ENCODE measurements at regions not wholly inside any gene's neighbourhood (a gene's known extent, or its start where the extent isn't known, plus 50 kb on each side); places are given as distances from the start of the nearest gene placed in this dataset.

DNA sequence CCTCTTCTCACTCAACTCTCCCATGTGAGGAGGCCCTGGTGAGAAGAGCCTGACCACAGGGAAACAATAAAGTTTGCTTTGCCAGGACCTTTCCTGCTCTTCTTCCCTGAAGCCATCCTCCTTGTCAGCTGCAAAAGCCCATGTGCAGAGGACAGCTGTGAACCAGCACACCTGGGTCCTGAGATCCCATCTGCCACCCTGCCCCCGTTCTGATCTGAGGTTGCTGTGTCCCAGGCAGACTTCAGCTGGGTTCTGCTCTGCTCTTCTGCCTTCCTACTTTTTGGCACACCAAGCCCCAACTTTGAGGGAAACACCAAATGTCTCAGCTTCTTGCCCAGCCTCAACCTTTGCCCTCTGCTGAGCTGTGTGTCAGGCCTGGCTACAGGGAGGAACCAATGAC lies 595.1 kb upstream of the ARPP21 start:
- H3K27me3 ChIP-seq (ENCODE audit: control insufficient read depth, insufficient read depth, low read length, poor library complexity, severe bottlenecking), result no peaks in the 10 kb centered on the region
- 83 to 85% methylated on average over 1 of the region's 1 CpG for WGBS, 2 experiments

DNA sequence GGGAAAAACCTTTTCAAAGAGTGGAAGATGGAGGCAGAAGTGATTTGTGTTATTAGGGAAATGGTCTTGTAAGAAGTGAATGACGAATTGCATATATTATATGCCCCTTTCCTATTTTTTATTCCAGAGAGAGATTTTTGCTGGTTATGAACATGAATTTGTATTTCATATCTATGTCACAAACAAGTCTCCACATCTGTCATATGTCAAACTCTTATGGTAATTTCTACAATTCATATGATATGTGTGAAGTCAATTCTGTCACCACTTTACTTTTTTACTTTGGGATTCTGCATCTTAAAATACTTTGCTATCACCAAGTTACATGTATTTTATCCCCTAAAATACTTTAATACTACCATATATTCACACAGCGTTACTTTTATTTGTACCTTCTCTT lies 594.2 kb upstream of the ARPP21 start:
- WGBS, 2 experiments, result 93 to 95% methylated on average over 1 of the region's 2 CpGs

More for the DNA sequence above, 595.1 kb upstream of the ARPP21 start:
- no peaks in the 10 kb centered on the region for H3K4me1 ChIP-seq (ENCODE audit: control insufficient read depth, insufficient read depth, low read length)
- H3K36me3 ChIP-seq (ENCODE audit: control insufficient read depth, insufficient read depth, low read length), result no peaks in the 10 kb centered on the region
- H3K9me3 ChIP-seq (ENCODE audit: control insufficient read depth, low read length), result no peaks in the 10 kb centered on the region
- no peak overlapping the region for H3K27ac ChIP-seq (ENCODE audit: insufficient read depth, low read depth, low read length, poor library complexity, severe bottlenecking)
- no peak overlapping the region for H3K4me3 ChIP-seq (ENCODE audit: insufficient read depth, low read depth, low read length)

DNA sequence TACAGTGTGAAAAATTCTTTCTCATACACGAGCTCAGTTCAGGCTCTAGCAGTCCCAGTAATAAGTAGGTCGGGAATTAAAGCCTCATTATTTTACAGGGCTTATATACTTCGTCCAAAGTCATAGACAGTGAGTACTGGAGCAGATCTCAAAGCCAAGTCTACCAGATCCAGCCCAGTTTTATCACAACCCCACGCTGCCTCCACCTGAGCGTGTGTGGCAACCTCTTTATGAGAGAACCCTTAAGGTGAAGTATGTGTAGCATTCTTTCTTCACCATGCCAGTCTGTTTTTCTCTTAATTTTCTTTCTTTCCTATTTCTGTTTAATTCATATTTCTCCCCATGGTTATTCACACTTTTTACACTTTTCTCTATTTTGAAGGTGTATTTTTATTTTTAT lies 574.6 kb upstream of the ARPP21 start:
- WGBS, 2 experiments, result 91 to 92% methylated on average over 5 of the region's 5 CpGs
- H3K9me3 ChIP-seq (ENCODE audit: control insufficient read depth, low read length), result no peaks in the 10 kb centered on the region
- H3K4me3 ChIP-seq (ENCODE audit: insufficient read depth, low read depth, low read length), result no peak overlapping the region
- no peaks in the 10 kb centered on the region for H3K27me3 ChIP-seq (ENCODE audit: control insufficient read depth, insufficient read depth, low read length, poor library complexity, severe bottlenecking)
- H3K36me3 ChIP-seq (ENCODE audit: control insufficient read depth, insufficient read depth, low read length), result no peaks in the 10 kb centered on the region
- H3K27ac ChIP-seq (ENCODE audit: insufficient read depth, low read depth, low read length, poor library complexity, severe bottlenecking), result no peak overlapping the region
- no peaks in the 10 kb centered on the region for H3K4me1 ChIP-seq (ENCODE audit: control insufficient read depth, insufficient read depth, low read length)

More for the DNA sequence above, 594.2 kb upstream of the ARPP21 start:
- H3K9me3 ChIP-seq (ENCODE audit: control insufficient read depth, low read length), result no peaks in the 10 kb centered on the region
- no peaks in the 10 kb centered on the region for H3K36me3 ChIP-seq (ENCODE audit: control insufficient read depth, insufficient read depth, low read length)
- no peak overlapping the region for H3K27ac ChIP-seq (ENCODE audit: insufficient read depth, low read depth, low read length, poor library complexity, severe bottlenecking)
- H3K4me3 ChIP-seq (ENCODE audit: insufficient read depth, low read depth, low read length), result no peak overlapping the region
- no peaks in the 10 kb centered on the region for H3K4me1 ChIP-seq (ENCODE audit: control insufficient read depth, insufficient read depth, low read length)
- no peaks in the 10 kb centered on the region for H3K27me3 ChIP-seq (ENCODE audit: control insufficient read depth, insufficient read depth, low read length, poor library complexity, severe bottlenecking)

DNA sequence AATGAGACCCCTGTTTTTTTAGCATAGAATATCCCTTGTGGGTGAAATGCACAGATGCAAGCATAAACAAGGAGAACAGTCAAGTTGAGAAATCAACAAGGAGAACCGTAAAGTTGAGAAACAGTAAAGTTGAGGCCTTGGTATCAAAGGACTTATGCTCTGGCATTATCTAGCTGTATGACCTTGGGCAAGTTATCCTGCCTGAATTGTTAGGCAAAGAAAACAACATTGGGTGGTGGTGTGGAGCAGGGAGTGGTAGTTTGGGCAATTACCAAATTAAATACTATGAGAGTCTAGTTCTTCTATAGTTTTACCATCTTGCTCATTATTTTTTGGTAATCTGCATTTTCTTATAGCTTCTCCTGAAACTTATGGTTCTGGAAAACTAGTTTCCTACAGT lies 573.4 kb upstream of the ARPP21 start:
- Histone ChIP-seq H3K9me3 (ENCODE audit: control insufficient read depth, low read length) (no peaks in the 10 kb centered on the region), H3K36me3 (ENCODE audit: control insufficient read depth, insufficient read depth, low read length) (no peaks in the 10 kb centered on the region), H3K4me1 (ENCODE audit: control insufficient read depth, insufficient read depth, low read length) (no peaks in the 10 kb centered on the region), H3K27ac (ENCODE audit: insufficient read depth, low read depth, low read length, poor library complexity, severe bottlenecking) (no peak overlapping the region), H3K27me3 (ENCODE audit: control insufficient read depth, insufficient read depth, low read length, poor library complexity, severe bottlenecking) (no peaks in the 10 kb centered on the region), H3K4me3 (ENCODE audit: insufficient read depth, low read depth, low read length) (no peak overlapping the region)
- WGBS, 2 experiments, result 94 to 95% methylated on average over 1 of the region's 1 CpG

DNA sequence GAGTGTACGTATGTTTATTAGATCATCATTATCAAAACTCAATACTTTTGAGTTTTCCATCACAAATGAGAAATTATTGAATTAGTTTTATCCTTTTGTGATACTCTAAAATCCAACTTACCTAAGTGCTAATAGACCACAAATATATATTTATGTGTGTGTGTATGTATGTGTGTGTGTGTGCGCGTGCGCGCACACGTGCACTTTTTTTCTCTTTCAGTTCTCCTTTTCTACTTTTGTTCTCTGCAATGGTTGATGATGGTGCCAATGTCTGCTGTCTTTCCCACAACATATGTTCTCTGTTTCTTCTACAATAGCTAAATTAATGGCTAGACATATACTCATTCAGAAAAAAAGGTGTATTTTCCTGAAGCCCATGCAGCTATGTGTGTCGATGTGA lies 571.6 kb upstream of the ARPP21 start:
- Histone ChIP-seq H3K4me1 (ENCODE audit: control insufficient read depth, insufficient read depth, low read length) (no peaks in the 10 kb centered on the region), H3K27ac (ENCODE audit: insufficient read depth, low read depth, low read length, poor library complexity, severe bottlenecking) (no peak overlapping the region), H3K36me3 (ENCODE audit: control insufficient read depth, insufficient read depth, low read length) (no peaks in the 10 kb centered on the region), H3K27me3 (ENCODE audit: control insufficient read depth, insufficient read depth, low read length, poor library complexity, severe bottlenecking) (no peaks in the 10 kb centered on the region), H3K4me3 (ENCODE audit: insufficient read depth, low read depth, low read length) (no peak overlapping the region), H3K9me3 (ENCODE audit: control insufficient read depth, low read length) (no peaks in the 10 kb centered on the region)
- 100% methylated on average over 1 to 4 of the region's 7 CpGs for whole genome bisulfite sequencing, 2 experiments

DNA sequence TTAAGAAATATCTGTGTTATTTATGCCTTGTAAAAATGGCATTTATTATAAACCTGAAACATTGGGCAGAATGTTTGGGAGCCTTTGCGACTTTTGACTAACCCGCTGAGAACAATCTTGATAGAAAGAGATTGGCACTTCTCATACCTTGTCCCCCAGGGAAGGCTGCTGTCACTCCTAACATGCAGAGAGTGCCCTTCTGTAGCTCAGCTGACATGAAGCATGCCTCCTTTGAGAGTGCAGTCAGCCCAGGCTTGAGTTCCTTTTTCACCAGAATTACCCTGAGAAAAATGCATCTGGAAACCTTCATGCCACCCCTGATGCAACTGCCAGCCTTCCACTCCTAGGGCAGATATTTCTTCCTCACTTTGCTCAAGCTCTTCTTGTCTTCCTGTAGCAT lies 569.2 kb upstream of the ARPP21 start:
- H3K36me3 ChIP-seq (ENCODE audit: control insufficient read depth, insufficient read depth, low read length), result no peaks in the 10 kb centered on the region

DNA sequence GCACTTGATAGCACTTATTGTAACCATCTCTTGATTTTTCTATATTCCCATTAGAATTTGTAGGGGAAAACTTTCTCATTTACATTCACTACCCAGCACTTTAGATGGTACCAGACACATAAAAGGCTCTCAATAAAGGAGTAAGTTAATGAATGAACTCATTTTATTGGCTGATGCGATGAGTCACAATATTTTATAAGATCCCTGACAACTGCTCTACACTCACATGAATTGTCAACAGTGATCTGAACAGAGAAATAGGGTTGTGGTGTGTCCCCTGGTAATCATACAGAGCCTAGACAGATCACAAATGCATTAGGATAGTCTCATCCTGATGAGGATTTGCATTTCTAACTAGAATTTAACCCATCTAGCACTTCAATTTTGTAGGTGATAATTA lies 567.6 kb upstream of the ARPP21 start:
- 100% methylated on average over 1 of the region's 1 CpG for WGBS, 2 experiments
- Histone ChIP-seq H3K27ac (ENCODE audit: insufficient read depth, low read depth, low read length, poor library complexity, severe bottlenecking) (no peak overlapping the region), H3K27me3 (ENCODE audit: control insufficient read depth, insufficient read depth, low read length, poor library complexity, severe bottlenecking) (no peaks in the 10 kb centered on the region), H3K9me3 (ENCODE audit: control insufficient read depth, low read length) (no peaks in the 10 kb centered on the region), H3K4me1 (ENCODE audit: control insufficient read depth, insufficient read depth, low read length) (no peaks in the 10 kb centered on the region), H3K4me3 (ENCODE audit: insufficient read depth, low read depth, low read length) (no peak overlapping the region), H3K36me3 (ENCODE audit: control insufficient read depth, insufficient read depth, low read length) (no peaks in the 10 kb centered on the region)

More for the DNA sequence above, 569.2 kb upstream of the ARPP21 start:
- H3K27me3 ChIP-seq (ENCODE audit: control insufficient read depth, insufficient read depth, low read length, poor library complexity, severe bottlenecking), result no peaks in the 10 kb centered on the region
- no peaks in the 10 kb centered on the region for H3K4me1 ChIP-seq (ENCODE audit: control insufficient read depth, insufficient read depth, low read length)
- 95 to 98% methylated on average over 2 of the region's 2 CpGs for WGBS, 2 experiments
- no peak overlapping the region for H3K4me3 ChIP-seq (ENCODE audit: insufficient read depth, low read depth, low read length)
- no peak overlapping the region for H3K27ac ChIP-seq (ENCODE audit: insufficient read depth, low read depth, low read length, poor library complexity, severe bottlenecking)
- H3K9me3 ChIP-seq (ENCODE audit: control insufficient read depth, low read length), result no peaks in the 10 kb centered on the region

DNA sequence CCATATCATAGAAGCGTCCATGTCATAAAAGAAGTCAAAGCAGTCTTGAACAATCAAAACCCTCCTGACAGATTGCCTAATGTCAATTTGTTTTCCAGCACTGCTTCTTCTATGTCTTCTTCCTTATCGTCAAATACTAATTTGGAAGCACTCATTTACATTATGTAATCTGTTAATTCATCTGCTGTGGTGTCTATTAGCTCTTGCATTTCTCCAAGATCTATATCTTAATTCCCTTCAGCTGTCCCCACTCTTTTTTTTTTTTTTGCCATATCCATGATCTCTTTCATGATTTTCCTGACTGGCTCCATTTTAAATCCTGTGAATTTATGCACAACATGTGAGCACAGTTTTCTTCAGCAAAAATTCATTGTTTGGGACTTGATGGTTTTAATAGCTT lies 560.5 kb upstream of the ARPP21 start:
- WGBS, 2 experiments, result 97 to 98% methylated on average over 2 of the region's 2 CpGs
- Histone ChIP-seq H3K4me1 (ENCODE audit: control insufficient read depth, insufficient read depth, low read length) (no peaks in the 10 kb centered on the region), H3K9me3 (ENCODE audit: control insufficient read depth, low read length) (no peaks in the 10 kb centered on the region), H3K36me3 (ENCODE audit: control insufficient read depth, insufficient read depth, low read length) (no peaks in the 10 kb centered on the region), H3K27ac (ENCODE audit: insufficient read depth, low read depth, low read length, poor library complexity, severe bottlenecking) (no peak overlapping the region), H3K4me3 (ENCODE audit: insufficient read depth, low read depth, low read length) (no peak overlapping the region), H3K27me3 (ENCODE audit: control insufficient read depth, insufficient read depth, low read length, poor library complexity, severe bottlenecking) (no peaks in the 10 kb centered on the region)

DNA sequence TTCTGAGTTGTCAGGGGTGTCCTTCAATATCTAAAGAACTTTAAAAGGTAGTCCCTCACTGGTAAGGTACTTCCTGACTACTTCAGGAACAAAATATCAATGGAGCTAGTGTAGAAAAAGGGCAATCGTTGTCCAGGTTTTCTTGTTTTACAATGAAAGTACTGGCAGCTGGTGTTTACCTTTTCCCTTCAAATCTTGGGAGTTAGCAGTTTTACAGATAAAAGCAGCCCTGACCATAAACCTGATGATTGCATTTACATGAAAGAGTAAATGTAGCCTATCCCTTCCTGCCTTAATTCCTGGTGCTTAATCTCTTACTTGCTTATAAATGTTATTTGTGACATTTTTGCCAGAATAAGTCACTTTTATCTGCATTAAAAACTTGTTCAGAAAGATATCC lies 559.9 kb upstream of the ARPP21 start:
- WGBS, 2 experiments, result 90 to 92% methylated on average over 1 of the region's 1 CpG
- Histone ChIP-seq H3K4me1 (ENCODE audit: control insufficient read depth, insufficient read depth, low read length) (no peaks in the 10 kb centered on the region), H3K27me3 (ENCODE audit: control insufficient read depth, insufficient read depth, low read length, poor library complexity, severe bottlenecking) (no peaks in the 10 kb centered on the region), H3K27ac (ENCODE audit: insufficient read depth, low read depth, low read length, poor library complexity, severe bottlenecking) (no peak overlapping the region), H3K9me3 (ENCODE audit: control insufficient read depth, low read length) (no peaks in the 10 kb centered on the region), H3K36me3 (ENCODE audit: control insufficient read depth, insufficient read depth, low read length) (no peaks in the 10 kb centered on the region), H3K4me3 (ENCODE audit: insufficient read depth, low read depth, low read length) (no peak overlapping the region)

DNA sequence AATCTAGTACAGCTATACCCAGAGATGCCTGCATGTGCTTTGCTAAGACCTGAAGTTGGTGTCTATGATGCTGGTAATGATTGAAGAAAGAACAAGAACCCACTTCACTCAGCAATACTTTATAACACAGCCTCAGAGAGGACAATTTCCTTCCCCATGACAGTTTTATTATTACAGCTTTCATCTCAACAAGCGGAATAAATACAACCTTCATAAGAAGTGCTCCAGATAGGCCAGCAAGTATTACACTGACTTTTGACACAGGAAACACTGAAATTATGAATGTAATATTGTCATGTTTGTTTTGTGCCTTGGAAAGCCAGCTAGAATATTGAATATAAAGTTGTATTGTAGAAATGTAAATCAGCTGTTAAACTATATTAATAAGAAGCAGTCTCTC lies 557.4 kb upstream of the ARPP21 start:
- no peaks in the 10 kb centered on the region for H3K36me3 ChIP-seq (ENCODE audit: control insufficient read depth, insufficient read depth, low read length)
- no peaks in the 10 kb centered on the region for H3K4me1 ChIP-seq (ENCODE audit: control insufficient read depth, insufficient read depth, low read length)
- H3K27me3 ChIP-seq (ENCODE audit: control insufficient read depth, insufficient read depth, low read length, poor library complexity, severe bottlenecking), result no peaks in the 10 kb centered on the region
- H3K9me3 ChIP-seq (ENCODE audit: control insufficient read depth, low read length), result no peaks in the 10 kb centered on the region
- no peak overlapping the region for H3K4me3 ChIP-seq (ENCODE audit: insufficient read depth, low read depth, low read length)
- 95 to 100% methylated on average over 1 of the region's 1 CpG for WGBS, 2 experiments
- no peak overlapping the region for H3K27ac ChIP-seq (ENCODE audit: insufficient read depth, low read depth, low read length, poor library complexity, severe bottlenecking)

DNA sequence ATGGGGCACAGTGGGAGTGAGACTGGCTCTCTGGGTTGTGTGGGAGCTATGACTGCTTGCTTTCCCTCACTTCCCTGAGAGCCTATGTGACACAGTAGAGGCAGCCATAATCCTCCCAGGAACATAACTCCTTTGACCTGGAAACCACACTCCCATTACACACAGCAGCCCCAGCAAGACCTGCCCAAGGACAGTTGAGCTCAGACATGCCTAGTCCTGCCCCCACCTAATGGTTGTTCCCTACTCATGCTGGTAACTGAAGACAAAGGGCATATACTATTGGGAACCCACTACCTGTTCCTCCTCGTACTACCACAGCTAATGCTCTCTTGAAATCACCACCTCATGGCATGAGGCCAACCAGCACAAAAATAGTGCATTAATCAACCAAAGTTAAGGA lies 550.4 kb upstream of the ARPP21 start:
- H3K36me3 ChIP-seq (ENCODE audit: control insufficient read depth, insufficient read depth, low read length), result no peaks in the 10 kb centered on the region
- WGBS, 2 experiments, result 84 to 92% methylated on average over 1 of the region's 1 CpG
- H3K4me1 ChIP-seq (ENCODE audit: control insufficient read depth, insufficient read depth, low read length), result no peaks in the 10 kb centered on the region
- no peaks in the 10 kb centered on the region for H3K9me3 ChIP-seq (ENCODE audit: control insufficient read depth, low read length)
- H3K27me3 ChIP-seq (ENCODE audit: control insufficient read depth, insufficient read depth, low read length, poor library complexity, severe bottlenecking), result no peaks in the 10 kb centered on the region
- no peak overlapping the region for H3K4me3 ChIP-seq (ENCODE audit: insufficient read depth, low read depth, low read length)
- no peak overlapping the region for H3K27ac ChIP-seq (ENCODE audit: insufficient read depth, low read depth, low read length, poor library complexity, severe bottlenecking)

Measured in ectodermal cell (in vitro differentiated cells).